ENCODE measurements at regions not wholly inside any gene's neighbourhood (a gene's known extent, or its start where the extent isn't known, plus 50 kb on each side); places are given as distances from the start of the nearest gene placed in this dataset.
A peak's percentile ranks its signal among the peaks of the same experiment; 100 is the strongest.

DNA sequence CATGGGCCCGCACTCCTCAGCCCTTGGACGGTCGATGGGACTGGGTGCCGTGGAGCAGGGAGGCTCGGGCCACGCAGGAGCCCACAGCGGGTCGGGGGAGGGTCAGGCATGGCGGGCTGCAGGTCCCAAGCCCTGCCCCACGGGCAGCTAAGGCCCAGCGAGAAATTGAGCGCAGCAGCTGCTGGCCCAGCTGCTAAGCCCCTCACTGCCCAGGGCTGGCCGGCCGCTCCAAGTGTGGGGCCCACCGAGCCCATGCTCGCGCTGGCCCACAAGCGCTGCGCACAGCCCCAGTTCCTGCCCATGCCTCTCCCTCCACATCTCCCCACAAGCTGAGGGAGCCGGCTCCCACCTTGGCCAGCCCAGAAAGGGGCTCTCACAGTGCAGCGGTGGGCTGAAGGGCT, 259.4 kb downstream of the VGLL3 start:
- no peak for DNase-seq (ENCODE audit: low spot score)

DNA sequence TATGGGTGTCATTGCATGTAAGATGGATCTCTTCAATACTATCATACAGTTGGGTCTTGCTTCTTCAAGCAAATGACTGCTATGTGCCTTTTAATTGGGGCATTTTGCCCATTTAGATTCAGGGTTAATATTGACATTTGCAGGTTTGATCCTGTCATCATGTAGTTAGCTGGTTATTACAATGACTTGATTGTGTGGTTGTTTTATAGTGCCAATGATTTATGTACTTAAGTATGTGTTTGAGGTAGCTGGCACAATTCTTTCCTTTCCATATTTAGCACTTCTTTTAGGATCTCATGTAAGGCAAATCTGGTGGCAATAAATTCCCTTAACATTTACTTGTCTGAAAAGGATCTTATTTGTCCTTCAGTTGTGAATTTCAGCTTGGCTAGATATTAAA, 267.5 kb downstream of the VGLL3 start:
- no peak for DNase-seq (ENCODE audit: low spot score)

GRCh38 chr3:86711634-86712033, 279.3 kb downstream of the VGLL3 start:
- DNase-seq (ENCODE audit: low spot score) = no peak

GRCh38 chr3:86708893-86709292, 282.1 kb downstream of the VGLL3 start:
- DNase-seq (ENCODE audit: low spot score) = no peak

DNA sequence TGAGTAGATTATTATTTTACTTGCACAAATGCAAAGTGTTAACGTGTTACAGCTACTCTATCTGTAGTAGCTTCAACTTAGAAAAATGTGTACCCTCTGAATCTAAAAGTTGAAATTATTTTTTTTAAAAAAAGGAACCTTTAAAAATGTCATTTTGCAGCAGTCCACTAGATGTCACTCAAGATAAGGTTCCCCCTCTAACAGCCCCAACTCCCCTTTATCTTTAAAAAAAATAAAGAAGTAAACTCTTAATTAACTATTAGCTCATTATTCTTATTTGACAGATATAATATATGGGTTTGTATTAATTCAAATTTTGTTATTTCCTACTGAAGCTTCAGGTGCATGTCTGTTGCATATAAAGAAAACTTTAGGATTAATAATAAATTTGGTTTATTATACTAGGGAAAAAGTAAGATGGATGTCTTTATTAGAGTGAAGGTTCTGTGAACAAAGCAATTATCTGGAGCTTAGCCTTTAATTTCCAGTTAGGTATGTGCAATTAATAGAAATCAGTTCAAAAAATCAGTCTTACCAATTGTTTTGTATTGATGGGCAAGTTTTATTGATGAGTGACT, 288.5 kb downstream of the VGLL3 start:
- no peak for DNase-seq (ENCODE audit: low spot score)

DNA sequence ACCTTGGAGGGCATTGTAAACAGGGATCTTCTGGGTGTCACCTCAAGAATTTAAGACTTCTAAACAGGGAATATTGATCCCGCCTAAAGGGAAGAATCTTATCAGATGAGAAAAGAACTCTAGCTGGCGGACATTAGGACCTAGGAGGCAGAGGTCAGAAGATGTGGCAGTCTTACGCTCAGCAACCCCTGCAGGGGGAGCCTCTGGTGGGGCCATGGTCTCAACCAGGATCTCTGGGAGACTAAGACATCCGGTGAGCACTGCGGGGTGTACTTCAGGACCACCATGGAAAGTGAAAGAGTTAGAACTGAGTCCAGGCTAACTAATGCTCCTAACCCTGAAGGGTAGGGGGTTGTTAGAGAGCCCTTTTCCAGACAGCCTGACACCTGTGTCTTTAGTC, 295.2 kb downstream of the VGLL3 start:
- peak; percentile 2 for DNase-seq (ENCODE audit: low spot score)

- no peak for DNase-seq (ENCODE audit: low spot score)
Observed at GRCh38 chr3:86673991-86674390, 317.0 kb downstream of the VGLL3 start.

- DNase-seq (ENCODE audit: low spot score) = no peak
Observed at GRCh38 chr3:86661817-86662216, 329.1 kb downstream of the VGLL3 start.

DNA sequence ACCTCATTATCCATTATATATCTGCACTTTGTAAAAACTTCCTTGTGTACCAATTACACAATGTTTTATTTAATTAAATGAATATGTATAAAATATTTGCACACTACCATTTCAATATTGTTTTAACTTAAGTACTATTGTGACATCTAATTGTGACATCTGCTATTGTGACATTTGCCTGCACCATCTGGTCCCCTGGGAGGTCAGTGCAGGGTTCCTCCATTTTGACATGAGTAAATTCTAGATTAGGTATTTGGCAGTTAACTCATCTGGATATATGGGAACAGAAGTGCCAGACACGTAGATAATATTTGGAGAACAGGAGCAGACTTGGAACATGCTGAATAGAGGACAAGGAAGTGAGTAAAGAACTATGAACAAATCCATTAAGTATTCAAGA, 332.1 kb downstream of the VGLL3 start:
- DNase-seq (ENCODE audit: low spot score) = no peak

DNA sequence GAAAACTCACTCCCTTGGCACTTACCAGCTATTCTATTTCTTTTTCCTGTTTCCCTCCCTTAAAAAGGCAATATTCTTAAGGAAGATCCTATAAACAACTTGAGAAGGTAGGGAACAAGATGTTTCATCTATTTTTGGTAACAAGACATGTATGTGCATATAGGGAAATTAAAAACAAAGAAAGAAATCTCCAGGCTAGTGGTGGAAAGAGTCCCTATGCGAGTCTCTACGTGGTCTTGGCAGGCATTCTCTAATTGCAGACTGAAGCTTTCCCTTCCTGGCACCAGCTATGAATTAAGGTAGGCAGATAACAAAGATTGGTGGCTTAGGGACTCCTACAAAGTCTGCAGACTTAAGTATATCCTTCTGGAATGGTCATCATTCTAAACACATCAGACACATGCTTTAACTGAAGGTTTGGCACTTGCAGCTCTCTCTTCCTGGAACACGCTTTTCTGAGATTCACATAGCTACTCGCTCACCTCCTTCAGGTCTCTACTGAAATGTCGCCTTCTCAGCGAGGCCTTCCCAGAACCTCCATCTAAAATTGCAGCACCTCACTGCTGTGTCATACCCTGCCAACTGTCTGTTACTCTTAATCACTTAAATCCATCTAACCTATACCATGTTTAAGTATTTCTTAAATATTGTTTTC, 336.0 kb downstream of the VGLL3 start:
- no peak for DNase-seq (ENCODE audit: low spot score)

- DNase-seq (ENCODE audit: low spot score) = no peak
Observed at GRCh38 chr3:86653661-86654205, 337.2 kb downstream of the VGLL3 start.

DNA sequence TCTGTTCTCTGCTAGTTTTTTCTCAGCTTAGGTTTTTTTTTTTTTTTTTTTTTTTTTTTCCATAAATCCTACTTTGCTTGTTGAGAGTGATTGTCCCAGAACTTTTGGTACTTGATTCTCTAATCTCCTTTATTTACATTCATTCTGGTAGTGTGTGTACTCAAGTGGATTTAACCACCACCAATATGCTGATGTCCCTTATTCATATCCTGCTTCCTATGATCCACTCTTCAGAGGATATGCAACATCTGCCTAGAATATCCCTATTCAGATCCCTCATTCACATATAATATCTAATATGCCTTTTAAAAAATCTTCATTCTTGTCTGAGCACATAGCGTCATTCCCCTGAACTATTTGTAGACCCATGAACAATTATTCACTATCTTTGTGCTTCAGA, 342.9 kb downstream of the VGLL3 start:
- DNase-seq (ENCODE audit: low spot score) = no peak

- DNase-seq (ENCODE audit: low spot score) = no peak
Observed at GRCh38 chr3:86645756-86646155, 345.2 kb downstream of the VGLL3 start.

DNA sequence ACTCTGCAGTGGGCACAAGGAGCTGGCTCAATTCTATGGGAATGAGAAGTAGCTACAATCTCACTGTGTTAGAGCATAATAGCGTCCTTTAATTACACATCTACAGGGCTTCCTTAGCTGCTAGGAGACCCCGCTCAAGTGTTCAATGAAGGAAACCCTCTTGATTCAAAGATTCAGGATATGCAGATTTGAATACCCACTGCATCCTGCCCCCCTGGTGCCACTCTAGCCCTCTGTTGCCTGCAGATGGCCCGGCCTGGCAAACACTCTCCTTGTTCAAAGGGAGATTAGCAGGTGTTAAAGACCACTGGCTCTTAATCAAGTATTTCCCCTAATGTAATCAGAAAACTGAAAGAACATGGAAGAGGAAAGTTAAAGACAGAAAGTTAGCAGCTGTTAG, 356.6 kb downstream of the VGLL3 start:
- no peak for DNase-seq (ENCODE audit: low spot score)

DNA sequence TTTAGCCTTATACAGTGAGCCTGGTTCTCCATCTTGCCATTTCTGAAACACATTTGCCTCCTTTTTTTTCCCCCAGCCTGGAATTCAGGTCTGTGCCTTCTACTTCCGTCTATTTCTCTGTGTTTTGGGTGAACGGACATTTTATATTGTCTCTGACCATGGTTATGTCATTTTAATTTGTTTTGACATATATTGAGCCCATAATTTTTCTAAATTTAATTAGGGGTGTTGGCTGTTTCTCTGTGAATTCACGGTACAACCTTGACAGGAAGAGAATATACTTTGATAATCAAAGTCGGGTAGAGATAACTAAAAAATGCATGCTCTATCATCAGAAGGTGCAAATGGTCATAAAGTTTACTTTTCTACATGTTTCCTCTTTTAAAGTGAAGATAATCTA, 361.4 kb downstream of the VGLL3 start:
- DNase-seq (ENCODE audit: low spot score) = no peak

GRCh38 chr3:86624192-86624591, 366.8 kb downstream of the VGLL3 start:
- no peak for DNase-seq (ENCODE audit: low spot score)

- DNase-seq (ENCODE audit: low spot score) = no peak
Observed at GRCh38 chr3:86618706-86619105, 372.2 kb downstream of the VGLL3 start.

GRCh38 chr3:86605166-86605565, 385.8 kb downstream of the VGLL3 start:
- DNase-seq (ENCODE audit: low spot score) = no peak

DNA sequence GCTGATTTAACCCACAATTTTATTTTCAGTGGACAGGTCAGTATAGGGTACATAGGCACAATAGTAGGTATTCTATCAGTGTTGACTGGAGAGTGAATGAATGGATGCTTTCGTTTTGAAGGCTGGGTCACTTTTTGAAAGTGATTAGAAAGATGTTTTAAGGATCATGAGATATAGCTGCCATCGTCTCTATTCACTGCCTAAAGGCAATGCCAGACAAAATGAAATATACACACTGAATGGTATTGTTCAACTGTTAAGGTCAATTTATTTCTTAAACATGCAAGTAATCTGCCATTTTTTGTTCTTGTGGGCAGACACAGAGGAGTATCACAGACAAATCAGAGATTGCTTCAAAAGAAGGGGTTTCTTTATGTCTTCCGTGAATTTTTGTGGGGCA, 395.3 kb downstream of the VGLL3 start:
- DNase-seq (ENCODE audit: low spot score) = no peak

DNA sequence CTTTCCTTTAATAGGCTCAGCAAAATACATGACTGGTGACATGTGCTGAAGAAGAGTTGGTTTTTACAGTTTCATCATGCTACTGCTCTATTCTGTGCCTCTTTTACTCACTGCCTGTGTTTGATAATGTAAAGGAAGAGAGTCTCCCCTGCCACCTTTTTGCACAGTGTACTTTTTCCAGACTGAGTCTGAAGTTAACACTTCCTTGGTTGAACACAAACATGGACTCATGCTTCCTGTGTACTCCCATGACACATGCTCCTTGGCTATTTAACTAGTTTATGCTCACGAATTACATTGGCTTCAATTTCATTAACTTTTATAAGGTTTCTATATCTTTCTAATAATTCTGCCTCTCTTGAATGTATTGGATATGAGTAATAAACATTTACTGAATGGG, 396.1 kb downstream of the VGLL3 start:
- DNase-seq (ENCODE audit: low spot score) = no peak

GRCh38 chr3:86578071-86578470, 412.9 kb downstream of the VGLL3 start:
- no peak for DNase-seq (ENCODE audit: low spot score)

GRCh38 chr3:86563400-86563970, 427.5 kb downstream of the VGLL3 start:
- peak; percentile 4 for DNase-seq (ENCODE audit: low spot score)

DNA sequence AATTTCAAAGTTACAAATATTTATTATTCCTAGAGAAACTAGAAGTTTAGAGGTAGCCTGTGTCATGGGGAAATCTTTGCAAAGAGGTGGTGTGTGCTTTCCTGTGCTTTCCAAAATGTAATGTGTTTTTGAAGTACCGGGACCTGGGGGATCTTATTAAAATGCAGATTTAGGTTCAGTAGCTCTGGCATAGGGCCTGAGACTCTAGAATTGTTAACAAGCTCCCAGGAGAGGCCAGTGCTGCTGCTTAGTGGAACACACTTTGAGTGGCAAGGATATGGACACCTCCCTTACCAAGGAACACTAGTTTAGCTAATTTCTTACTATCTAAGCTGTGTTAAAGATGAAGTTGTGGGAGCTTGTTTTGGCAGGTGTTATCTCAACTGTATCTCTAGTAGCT, 428.9 kb downstream of the VGLL3 start:
- no peak for DNase-seq (ENCODE audit: low spot score)

DNA sequence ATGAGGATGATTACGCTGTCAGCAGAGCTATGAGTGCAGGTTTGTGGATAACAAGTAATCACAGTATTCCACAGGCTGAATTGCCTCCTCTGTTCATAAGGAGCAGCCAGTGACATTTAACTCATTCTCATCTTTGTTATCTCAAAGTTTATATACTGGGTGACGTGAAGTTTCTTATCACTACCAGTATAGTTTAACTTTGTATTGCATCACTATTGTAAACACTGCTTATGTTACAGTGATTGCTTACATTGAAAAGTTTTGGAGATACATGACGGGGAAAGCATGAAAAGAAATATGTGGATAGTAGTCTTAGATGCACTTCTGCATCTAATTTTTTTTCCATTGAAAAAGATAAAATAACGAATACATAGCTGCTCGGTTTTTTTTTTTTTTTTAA, 429.7 kb downstream of the VGLL3 start:
- DNase-seq (ENCODE audit: low spot score) = peak; percentile 3
